HG03571 (cell line): ENCODE measurements at regions not wholly inside any gene's neighbourhood (a gene's known extent, or its start where the extent isn't known, plus 50 kb on each side); places are given as distances from the start of the nearest gene placed in this dataset.

Experiments
- ATAC-seq: cut with Tn5 transposase; IDR thresholded peaks from one replicate; pipeline ENCODE4 v1.9.1; 2021; ENCODE audit not compliant: unreplicated experiment

DNA sequence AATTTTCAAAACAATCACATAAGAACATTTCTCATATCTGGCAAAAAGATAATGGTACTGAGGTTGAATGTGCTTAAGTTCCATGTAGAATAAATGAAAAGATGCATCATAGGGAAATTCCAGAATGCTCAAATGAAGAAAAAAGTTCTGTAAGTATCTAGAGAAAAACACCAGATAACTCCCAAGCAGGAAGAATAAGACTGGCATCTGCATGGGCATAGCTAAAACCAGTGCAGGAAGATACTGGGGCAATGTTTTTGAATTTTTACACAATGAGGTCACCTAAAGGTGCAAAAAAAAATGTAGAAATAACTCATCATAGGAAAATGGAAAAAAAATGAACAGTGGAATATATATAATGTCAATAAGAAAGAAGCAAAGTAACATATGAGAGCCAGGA is 275.2 kb downstream of the BAMBI start:
- ATAC-seq = no peak

DNA sequence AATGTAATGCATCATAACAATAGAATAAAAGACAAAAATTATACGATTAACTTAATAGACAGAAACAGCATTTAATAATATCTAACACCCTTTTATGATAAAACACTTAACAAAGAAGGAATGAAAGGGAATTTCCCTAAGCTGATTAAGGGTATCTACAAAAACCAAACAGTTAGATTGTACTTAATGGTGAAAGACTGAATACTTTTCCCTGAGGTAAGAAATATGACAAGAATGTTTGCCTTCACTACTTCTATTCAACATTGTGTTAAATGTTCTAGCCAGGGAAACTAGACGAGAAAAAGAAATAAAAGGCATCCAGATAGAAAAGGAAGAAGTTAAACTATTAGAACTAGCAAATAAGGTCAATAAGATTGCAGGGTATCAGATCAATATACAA is 276.9 kb downstream of the BAMBI start:
- ATAC-seq = no peak

DNA sequence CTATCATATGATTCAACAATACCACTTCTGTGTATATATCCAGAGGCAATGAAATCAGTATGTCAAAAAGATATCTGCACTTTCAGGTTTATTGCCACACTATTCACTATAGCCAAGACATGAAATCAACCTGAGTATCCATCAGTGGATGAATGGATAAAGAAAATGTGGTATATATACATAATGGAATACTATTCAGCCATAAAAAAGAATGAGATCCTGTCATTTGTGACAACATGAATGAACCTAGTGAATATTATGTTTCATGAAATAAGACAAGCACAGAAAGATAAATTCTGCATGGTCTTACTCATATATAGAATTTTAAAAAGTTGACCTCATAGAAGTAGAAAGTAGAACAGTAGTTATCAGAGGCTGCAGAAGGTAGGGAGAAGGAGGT is 281.1 kb downstream of the BAMBI start:
- no peak for ATAC-seq

DNA sequence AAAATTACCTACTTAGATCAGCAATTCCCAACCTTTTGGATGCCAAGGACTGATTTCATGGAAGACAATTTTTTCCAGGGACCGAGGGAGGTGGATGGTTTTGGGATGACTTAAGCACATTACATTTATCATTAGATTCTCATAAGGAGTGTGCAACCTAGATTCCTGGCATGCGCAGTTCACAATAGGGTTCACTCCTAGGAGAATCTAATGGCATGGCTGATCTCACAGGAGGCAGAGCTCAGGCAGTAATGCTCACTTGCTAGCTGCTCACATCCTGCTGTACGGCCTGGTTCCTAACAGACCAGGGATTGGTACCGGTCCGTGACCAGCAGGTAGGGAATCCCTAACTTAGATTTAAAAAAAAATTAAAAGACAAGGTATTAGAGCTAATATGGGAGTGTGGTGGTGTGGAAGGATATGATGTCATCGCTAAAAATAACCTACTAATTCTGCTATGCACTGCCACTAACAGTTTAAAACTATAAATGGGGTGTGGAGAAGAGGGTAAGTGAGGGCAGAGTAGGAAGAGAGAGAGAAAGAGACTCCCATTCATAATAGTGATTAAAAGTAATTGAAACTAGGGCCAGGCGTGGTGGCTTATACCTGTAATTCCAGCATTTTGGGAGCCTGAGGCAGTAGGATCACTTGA is 282.7 kb downstream of the BAMBI start:
- ATAC-seq = no peak

DNA sequence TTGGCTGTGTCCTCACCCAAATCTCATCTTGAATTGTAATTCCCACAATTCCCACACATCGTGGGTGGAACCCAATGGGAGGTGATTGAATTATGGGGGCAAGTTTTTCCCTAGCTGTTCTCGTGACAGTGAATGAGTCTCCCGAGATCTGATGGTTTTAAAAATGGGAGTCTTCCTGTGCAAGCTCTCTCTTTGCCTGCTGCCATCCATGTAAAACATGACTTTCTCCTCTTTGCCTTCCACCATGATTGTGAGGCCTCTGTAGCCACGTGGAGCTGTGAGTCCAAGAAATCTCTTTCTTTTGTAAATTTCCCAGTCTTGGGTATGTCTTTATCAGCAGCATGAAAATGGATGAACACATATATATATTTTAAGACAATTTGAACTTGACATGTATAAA is 285.4 kb downstream of the BAMBI start:
- ATAC-seq = no peak

DNA sequence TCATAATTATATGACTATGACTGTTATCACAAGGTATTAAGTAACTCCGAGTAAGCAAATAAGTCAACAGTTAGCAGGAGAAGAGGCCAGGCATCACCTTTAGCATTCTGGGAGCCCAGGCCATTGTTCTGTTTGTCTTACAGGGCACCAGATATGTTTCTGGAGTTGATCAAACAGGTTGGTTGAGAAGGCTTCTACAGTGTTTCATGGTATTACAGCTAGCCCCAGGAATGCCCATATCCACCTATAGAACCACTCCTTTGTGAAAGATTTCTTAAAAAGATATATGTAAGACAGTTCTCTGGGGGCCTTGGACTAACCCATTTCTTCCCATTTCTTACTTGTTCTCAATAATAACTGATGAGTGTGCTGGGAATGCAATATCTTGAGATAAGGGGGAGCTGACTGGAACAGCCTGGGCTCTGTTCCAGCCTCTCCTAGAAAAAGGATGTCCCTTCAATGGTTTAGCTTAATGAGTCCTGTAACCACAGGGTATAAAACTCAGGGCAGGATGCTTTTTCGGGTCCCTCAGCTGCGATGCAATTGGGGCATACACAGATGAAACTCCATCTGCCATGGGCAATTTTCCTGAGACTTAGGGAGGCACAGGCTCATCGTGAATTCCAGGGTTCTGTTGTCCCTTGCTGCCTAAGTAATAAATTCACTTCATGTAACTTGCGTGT is 286.4 kb downstream of the BAMBI start:
- ATAC-seq = no peak

DNA sequence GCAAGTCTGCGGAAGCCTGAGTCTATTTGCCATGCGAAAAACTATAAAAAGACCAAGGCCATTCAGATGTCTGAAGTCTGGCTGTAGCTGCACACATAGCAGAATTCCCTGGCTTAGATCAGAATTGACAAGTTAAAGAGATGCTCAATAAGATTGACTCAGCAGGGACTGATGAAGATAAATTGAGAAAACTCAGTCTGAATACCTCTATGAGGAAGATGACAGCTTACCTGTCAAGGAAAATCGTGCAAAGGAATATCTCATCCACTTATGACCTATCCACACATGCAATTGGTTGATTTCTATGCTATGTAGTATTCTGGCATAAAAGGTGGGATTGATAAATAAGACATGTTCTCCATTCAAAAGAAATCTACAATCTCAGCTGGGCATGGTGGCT is 288.6 kb downstream of the BAMBI start:
- ATAC-seq = no peak

DNA sequence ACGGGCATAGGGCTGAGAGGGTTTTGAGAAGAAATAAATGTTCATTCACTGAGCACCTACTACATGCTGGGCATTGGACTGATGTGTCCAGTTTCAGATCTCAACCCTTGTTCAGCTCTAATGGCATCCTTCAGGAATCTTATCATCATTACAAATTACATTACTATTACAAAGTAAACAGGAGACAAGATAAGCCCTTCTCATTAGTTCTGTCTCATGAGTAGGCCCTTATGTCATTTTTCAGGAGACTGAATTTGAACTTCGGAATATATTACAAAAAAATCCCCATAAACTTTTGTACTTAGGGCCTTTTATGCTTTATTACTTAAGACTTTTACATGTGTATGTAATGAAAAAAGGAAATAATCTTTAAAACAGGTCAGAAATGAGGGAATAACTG is 289.7 kb downstream of the BAMBI start:
- no peak for ATAC-seq

DNA sequence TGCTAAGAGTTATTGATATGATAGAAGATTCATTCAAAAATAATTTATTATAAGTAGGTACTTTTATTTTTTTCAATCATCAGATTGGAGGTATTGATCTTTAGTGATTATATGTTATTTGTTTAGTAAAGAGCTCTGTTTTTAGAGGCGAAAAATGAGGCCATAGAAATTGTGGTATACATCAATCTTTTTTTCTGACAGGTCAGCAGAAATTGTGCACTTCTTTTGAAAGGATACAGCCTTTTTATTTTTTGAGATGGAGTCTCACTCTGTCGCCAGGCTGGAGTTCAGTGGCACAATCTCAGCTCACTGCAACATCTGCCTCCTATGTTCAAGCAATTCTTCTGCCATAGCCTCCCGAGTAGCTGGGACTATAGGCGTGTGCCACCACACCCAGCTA is 292.1 kb downstream of the BAMBI start:
- ATAC-seq = no peak

DNA sequence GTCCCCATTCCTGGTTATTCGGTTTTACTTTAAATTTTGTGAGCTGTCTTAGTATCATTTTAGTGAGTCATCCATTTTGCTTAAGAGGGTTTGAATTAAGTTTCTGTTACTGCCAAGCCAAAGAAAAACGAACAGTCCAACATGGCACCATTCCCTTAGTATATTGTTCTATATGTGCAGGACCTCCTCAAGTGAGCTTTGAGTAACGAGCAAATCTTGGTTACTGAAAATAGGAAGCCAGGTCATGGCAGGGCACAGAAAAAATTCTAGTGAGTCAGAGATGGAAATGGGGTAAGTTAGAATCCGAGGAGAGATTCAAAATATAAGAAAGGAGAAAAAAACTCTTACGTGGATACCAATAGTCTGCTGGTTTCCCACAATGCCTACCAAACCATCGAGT is 292.9 kb downstream of the BAMBI start:
- ATAC-seq = no peak

DNA sequence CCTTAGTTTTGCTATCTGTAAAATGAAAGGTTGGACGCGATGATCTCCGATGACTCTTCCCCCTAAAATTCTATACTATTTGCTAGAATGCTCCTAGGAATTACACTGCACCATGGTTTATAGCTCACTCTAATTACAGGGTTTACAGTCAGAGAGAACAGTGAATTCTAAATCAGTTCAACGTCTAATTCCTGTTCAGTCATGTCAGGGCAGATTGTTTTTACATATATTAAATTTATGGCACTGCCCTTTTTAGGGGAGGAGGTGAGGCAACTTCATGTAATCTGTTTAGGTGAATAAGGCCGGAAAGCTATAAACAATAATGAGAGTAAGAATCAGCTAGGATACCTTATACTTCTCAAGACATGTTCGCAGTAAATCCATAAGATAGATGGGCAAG is 293.9 kb downstream of the BAMBI start:
- no peak for ATAC-seq

DNA sequence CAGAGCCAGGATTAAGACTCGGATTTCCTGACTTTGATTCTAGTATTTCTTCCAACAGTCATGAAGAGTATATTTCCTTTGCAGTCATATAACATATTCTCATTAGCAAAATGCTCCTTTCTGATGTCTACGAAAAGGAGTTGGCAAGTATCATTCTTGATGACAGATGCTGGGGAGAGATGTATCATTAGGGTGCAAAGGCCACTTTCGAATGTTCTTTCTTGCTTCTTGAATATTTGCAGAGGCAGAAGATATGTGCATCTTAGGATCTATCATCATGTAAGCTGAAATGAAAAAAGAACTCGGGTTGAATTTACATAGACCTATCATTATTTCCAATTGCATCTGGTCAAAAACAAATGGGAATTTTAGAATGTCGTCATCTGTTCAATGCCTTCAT is 294.4 kb downstream of the BAMBI start:
- no peak for ATAC-seq

DNA sequence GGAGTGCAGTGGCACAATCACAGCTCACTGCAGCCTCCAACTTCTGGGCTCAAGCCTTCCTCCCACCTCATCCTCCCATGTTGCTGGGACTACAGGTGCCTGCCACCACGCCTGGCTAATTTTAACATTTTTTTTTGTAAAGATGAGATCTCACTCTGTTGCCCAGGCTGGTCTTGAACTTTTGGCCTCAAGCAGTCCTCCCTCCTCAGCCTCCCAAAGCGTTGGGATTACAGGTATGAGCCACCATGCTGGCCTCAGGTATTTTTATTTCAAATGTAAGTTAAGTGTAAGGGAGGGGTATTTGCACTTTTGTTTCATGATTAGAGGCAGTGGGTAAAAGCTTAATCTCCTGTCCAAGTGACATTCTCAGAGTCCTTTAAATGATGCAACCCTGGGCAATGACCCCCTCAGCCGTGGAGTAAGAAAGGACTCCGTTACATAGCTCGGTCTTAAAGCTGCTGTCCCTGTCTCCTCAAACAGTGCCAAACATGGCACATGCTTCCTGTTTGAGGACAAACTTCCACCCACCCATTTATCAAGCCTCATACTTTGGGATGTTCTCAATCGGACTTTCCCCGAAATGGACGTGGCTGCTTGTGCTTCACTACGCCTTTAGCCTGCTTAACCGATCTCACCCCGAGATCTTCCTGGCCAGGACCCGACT is 296.1 kb downstream of the BAMBI start:
- ATAC-seq = no peak

DNA sequence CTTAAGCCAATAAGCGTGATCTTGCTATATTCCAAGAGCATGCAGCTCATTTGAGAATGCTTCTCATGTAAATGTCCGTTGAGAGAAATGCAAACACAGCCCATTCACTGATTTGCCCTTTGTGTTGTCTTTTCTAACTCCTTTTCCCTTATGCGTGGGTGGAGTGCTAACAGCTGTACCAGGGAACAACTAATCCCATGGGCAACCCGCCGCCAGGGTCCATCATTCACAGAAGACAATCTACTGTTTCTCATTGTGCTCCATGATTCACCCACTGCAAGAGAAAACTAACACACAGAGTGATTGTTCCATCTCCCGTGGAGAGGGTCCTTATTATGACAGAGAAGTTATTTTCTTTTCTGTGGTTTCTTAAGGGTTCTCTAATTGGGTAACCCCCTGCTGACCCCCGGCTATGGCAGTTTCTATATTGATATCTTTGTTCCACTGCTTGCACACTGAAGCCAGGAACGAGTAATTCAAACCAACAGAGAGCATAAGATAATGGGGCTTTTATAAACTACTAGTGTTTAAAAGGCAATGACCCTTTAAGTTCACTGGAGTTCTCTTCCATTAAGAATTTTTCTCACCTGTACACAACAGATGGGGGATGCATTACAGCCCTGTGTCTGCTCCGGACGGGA is 298.7 kb downstream of the BAMBI start:
- ATAC-seq = no peak

DNA sequence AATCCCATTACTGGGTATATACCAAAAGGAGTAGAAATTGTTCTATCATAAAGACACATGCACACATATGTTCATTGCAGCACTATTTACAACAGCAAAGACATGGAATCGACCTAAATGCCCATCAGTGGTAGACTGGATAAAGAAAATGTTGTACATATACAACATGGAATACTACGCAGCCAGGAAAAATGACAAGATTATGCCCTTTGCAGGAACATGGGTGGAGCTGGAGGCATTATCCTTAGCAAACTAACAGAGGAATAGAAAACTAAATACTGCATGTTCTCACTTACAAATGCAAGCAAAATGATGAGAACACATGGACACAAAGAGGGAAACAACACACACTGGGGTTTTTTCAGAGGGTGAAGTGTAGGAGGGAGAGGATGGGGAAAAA is 300.2 kb downstream of the BAMBI start:
- ATAC-seq = no peak

DNA sequence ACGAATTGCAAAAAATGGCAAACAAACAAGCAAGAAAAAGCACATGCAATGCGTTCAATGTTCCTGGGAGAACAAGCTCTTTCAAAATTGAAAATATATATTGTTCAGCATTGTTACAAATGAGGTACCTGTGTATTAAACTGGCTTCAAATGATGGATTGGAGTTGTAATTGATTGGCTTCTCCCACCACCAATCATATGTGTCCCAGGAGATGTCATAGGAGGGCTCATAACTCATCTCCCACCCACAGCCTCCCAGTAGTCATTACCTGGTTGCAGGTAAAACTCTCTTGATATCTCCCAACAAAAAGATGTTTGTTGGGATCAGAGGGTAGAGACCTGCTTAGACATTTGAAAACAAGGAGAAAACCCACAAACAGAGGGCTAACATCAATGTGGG is 302.9 kb downstream of the BAMBI start:
- no peak for ATAC-seq

DNA sequence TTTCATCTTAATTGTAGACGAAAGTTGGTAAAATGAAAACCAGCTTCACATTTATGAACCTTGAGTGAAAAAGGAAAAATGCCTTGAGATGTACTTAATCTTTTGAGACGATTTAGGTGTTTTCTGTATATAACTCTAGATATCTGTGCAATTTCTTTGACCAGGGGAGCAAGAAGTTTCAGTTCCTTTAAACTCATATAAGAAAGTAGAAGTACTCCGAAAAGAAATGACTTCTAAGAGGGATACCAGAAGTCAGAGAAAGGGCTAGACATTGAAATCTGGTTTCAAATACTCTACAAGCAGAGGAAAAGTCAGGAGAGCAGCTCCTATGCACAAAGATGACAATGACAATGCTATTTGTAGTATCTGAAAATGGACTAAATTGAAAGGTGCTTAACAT is 303.7 kb downstream of the BAMBI start:
- ATAC-seq = no peak

DNA sequence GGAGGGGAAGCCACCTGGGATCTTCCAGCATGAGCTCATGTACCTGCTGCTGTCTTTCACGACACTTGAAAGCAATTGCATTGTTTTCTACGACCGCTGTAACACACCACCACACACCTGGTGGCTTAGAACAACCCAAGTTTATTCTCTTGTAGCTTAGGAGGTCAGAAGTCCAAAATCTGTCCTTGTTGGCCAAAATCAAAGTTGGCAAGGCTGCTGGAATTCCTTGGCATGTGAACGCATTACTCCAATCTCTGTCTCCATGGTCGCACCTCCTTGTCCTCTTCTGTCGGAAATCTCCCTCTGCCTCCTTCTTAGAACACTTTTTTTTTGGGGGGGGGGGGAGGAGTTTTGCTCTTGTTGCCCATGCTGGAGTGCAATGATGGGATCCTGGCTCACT is 305.7 kb downstream of the BAMBI start:
- ATAC-seq = no peak

DNA sequence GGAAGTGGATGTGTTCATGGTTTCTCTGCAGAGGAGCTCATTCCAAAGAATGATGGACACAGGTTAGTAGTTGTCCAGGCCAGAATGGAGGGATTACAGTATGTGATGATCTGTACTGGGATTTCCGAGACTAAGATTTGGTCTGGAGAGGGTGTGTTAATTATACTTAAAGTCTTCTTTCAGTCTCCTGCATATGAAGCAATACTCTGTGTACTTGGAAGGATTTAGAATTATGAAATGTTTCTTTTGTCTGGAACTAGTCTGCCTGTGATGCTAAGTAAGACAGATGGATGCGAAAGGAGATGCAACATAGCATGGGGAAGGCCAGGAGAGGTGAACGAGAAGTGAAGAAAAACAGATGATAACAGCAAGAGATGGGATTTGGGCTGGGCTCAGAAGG is 305.1 kb upstream of the LYZL1 start:
- no peak for ATAC-seq

DNA sequence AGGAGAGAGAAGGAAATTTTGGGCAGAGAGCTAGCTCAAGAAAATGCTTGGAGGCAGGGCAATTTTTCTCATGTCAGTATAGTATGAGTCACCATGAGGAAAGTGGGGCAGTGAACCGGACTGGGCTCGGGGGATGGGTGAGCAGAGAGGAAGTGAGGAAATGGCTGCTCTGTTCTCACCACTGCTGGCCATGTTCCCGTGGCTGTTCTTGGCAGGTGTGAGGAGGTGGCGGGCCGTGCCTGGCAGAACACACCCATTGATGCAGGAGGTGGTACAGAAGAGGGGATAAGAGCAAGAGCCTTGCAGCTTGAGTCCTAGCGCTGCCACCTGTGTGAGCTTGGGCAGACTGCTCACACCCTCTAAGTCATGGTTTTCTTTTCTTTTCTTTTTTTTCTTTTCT is 304.4 kb upstream of the LYZL1 start:
- peak; percentile 64 for ATAC-seq

DNA sequence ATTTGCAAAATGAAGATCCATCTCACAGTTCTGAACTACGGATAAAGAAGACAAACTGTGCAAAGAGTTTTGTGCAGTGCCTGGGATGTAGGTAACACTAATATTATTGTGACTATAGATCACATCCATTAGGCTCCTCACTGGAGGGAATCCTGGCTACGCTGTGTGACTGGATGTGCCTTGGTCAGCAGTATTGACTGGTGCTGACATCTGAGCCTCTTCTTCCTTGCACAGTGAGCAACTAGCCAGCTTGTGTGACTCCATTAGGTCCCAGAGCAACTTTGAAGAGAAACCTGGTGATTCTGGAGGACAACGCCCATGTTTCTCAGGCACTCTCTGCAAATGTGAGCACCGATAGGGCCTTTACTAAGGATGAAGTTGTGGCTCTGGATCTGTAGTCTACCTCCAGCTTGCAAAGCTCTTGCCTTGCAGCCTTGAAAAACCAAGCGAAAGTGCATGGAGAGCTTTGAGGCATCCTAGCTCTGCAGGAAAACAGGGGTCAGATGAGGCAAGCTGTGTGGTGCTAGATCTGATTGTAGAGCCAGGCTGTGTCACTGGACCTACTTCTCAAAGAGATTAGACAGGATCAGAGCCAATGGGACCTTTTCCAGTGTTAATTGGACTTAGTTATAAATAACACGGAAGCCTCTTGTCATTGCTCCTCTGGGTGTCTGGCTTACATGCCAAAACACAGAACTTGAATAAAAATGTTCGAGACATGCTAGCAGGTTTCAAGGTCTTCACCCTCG is 303.6 kb upstream of the LYZL1 start:
- no peak for ATAC-seq
